A673 (cell line): ENCODE measurements at regions not wholly inside any gene's neighbourhood (a gene's known extent, or its start where the extent isn't known, plus 50 kb on each side); places are given as distances from the start of the nearest gene placed in this dataset.
A peak's percentile ranks its signal among the peaks of the same experiment; 100 is the strongest.

Source experiments
- BruUV-seq: library from RNA; stranded (reverse); fragments of 400-500 nt; replicated peaks from 2 replicates; lab custom pipeline; 2021; lab: Mats Ljungman, UMichigan
- CTCF ChIA-PET: fragments of 300-600 bp; sonication (Branson Sonifier 250); formaldehyde crosslinking; loops from one replicate; lab custom pipeline; 2022; ENCODE audit warnings: antibody characterized with exemption; lab: Charles Lee
- POLR2A ChIA-PET: fragments of 300-600 bp; sonication (Branson Sonifier 250); formaldehyde crosslinking; loops from one replicate; lab custom pipeline; 2022; ENCODE audit warnings: antibody characterized with exemption; ENCODE audit not compliant: low non-redundant PET; lab: Charles Lee
- DNase-seq: peaks from one replicate; pipeline ENCODE4 v3.0.0-alpha.2; 2015; ENCODE audit warnings: low spot score
- H3K27ac ChIP-seq: fragments of 200-600 bp; sonication (generic); 2 replicates; pipeline ENCODE4 v1.5.1; 2016; ENCODE audit warnings: mixed run types, low read depth, mild to moderate bottlenecking, mixed read lengths, antibody characterized with exemption, low read length; ENCODE audit not compliant: poor library complexity, severe bottlenecking
- H3K27me3 ChIP-seq: fragments of 200-600 bp; sonication (generic); replicated peaks from 2 replicates; pipeline ENCODE4 v1.6.1; 2017; ENCODE audit warnings: mixed run types, low read depth, mild to moderate bottlenecking, mixed read lengths, antibody characterized with exemption, low read length; ENCODE audit not compliant: insufficient read depth, poor library complexity
- H3K36me3 ChIP-seq: fragments of 200-600 bp; sonication (generic); 2 replicates; pipeline ENCODE4 v1.6.1; 2016; ENCODE audit warnings: mixed run types, mild to moderate bottlenecking, mixed read lengths, antibody characterized with exemption, low read length; ENCODE audit not compliant: insufficient read depth, poor library complexity, severe bottlenecking
- H3K4me1 ChIP-seq: fragments of 200-600 bp; sonication (generic); 2 replicates; pipeline ENCODE4 v1.6.1; 2017; ENCODE audit warnings: mixed run types, mild to moderate bottlenecking, mixed read lengths, antibody characterized with exemption, low read length; ENCODE audit not compliant: insufficient read depth, poor library complexity, severe bottlenecking
- H3K4me3 ChIP-seq: fragments of 200-600 bp; sonication (generic); 2 replicates; pipeline ENCODE4 v1.5.1; 2016; ENCODE audit warnings: low read depth, mixed run types, mild to moderate bottlenecking, mixed read lengths, low read length; ENCODE audit not compliant: poor library complexity, severe bottlenecking
- H3K9me3 ChIP-seq: fragments of 200-600 bp; sonication (generic); 2 replicates; pipeline ENCODE4 v1.6.1; 2016; ENCODE audit warnings: mixed run types, low read depth, mild to moderate bottlenecking, mixed read lengths, antibody characterized with exemption, low read length; ENCODE audit not compliant: poor library complexity, severe bottlenecking
- CTCF ChIP-seq: fragments of 300-800, 200-600 bp; sonication (generic); conservative IDR thresholded peaks from 2 replicates; pipeline ENCODE4 v1.5.1; 2017; ENCODE audit warnings: low read depth, mild to moderate bottlenecking, antibody characterized with exemption, low read length, moderate library complexity, mixed read lengths
- EZH2 ChIP-seq: fragments of 200-600 bp; sonication (generic); IDR thresholded peaks from 2 replicates; pipeline ENCODE4 v1.6.1; 2017; ENCODE audit warnings: borderline replicate concordance, low read depth, mild to moderate bottlenecking, mixed read lengths, antibody characterized with exemption, low read length; ENCODE audit not compliant: poor library complexity, severe bottlenecking
- intact Hi-C: fragments of 100-400 bp; cut with micrococcal nuclease; formaldehyde crosslinking; loops from one replicate; pipeline ENCODE4 v1.10.0; 2022; ENCODE audit not compliant: unreplicated experiment

- Histone ChIP-seq H3K27me3 (no peaks in the 10 kb centered on the region), H3K4me3 (no peak overlapping the region), H3K9me3 (no peaks in the 10 kb centered on the region), H3K4me1 (no peaks in the 10 kb centered on the region), H3K27ac (no peak overlapping the region), H3K36me3 (no peaks in the 10 kb centered on the region)
- CTCF ChIA-PET, result no interaction called here
- BruUV-seq, result no TSS peak
- DNase-seq, result peak; percentile 56
- TF ChIP-seq EZH2 (no peak), CTCF (no peak)
- POLR2A ChIA-PET, result no interaction called here
- intact Hi-C loops, result no loop called here
Measured at GRCh38 chr2:181203412-181203811, 223.0 kb downstream of the UBE2E3 start.

- ChIA-PET CTCF (no interaction called here), POLR2A (no interaction called here)
- no TSS peak for BruUV-seq
- no peaks in the 10 kb centered on the region for H3K36me3 ChIP-seq
- H3K27me3 ChIP-seq, result no peaks in the 10 kb centered on the region
- intact Hi-C loops, result no loop called here
- H3K4me1 ChIP-seq, result no peaks in the 10 kb centered on the region
- no peak for TF ChIP-seq EZH2
- TF ChIP-seq CTCF, result no peak
- H3K4me3 ChIP-seq, result no peak overlapping the region
- no peak for DNase-seq
- no peak overlapping the region for H3K27ac ChIP-seq
- H3K9me3 ChIP-seq, result no peaks in the 10 kb centered on the region
Measured at GRCh38 chr2:181203916-181204315, 223.5 kb downstream of the UBE2E3 start.

- Histone ChIP-seq H3K4me3 (no peak overlapping the region), H3K36me3 (no peaks in the 10 kb centered on the region), H3K9me3 (no peaks in the 10 kb centered on the region), H3K27ac (no peak overlapping the region), H3K4me1 (no peaks in the 10 kb centered on the region), H3K27me3 (peaks cover 3% of the 10 kb centered on the region)
- DNase-seq, result no peak
- CTCF ChIA-PET, result no interaction called here
- TF ChIP-seq EZH2 (no peak), CTCF (no peak)
- POLR2A ChIA-PET, result no interaction called here
- BruUV-seq, result no TSS peak
- intact Hi-C loops, result no loop called here
Measured at GRCh38 chr2:181218401-181218821, 238.0 kb downstream of the UBE2E3 start.
